ENCODE measurements at regions not wholly inside any gene's neighbourhood (a gene's known extent, or its start where the extent isn't known, plus 50 kb on each side); places are given as distances from the start of the nearest gene placed in this dataset.

DNA sequence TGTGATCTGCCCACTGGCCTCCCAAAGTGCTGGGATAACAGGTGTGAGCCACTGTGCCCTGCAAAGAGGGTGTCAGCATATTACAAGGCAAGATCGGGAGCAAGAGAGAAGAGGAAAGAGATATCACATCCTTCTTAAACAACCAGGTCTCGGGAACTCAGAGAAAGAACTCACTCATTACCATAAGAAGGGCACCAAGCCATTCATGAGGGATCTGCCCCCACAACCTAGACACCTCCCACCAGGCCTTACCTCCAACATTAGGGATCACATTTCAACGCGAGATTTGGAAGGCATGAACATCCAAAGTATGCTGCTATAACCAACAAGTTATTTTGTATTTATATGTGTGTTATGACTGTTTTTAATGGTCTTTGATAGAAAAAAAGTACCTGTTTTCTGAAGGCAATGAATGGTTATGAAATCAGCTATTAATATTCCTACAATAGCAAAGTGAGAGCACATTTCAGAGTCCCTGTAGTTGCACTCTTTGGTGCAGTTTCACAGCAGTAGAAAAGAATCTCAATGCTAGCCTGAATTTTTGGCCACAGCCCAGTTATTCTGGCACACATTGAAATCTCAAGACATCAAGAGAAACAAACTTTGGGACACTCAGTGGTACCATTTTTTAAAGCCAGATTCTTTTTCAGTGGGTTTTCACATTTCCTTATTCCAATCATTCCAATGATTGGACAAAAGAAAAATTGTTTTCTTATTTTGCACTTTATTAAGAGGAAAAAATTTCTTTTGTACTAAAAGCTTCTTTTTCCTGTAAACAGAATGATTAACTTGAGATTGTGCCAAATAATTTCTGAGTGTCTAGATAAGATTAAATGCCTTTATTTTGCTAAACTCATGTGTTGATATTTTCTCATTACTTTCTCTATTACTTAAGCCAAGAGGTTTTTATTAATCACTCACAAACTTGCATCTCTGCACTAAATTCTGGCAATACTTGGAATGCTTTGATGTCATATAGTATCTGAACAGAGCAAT is 582.6 kb upstream of the ATP2B1 start:
- TF ChIP-seq CTCF (IDR thresholded peaks at IDR 0.05; ENCODE audit: low read depth, low read length, poor library complexity, severe bottlenecking) (no peak), EZH2phosphoT487 (IDR thresholded peaks at IDR 0.05; ENCODE audit: borderline replicate concordance, low read length) (no peak)
